NOMO-1 (cell line): ENCODE measurements at regions not wholly inside any gene's neighbourhood (a gene's known extent, or its start where the extent isn't known, plus 50 kb on each side); places are given as distances from the start of the nearest gene placed in this dataset.

Source experiments
- DNase-seq, 2 experiments: peaks; one replicate each; lab custom pipeline; 2025; ENCODE audit not compliant: unreplicated experiment in 2 of 2; lab: John Stamatoyannopoulos, UW

- no peak for DNase-seq
Measured at GRCh38 chr2:12594590-12594989, 122.1 kb upstream of the TRIB2 start.

GRCh38 chr2:12596771-12597170 lies 120.0 kb upstream of the TRIB2 start:
- DNase-seq = no peak

GRCh38 chr2:12597610-12598009 lies 119.1 kb upstream of the TRIB2 start:
- DNase-seq = no peak

GRCh38 chr2:12602661-12603060 lies 114.1 kb upstream of the TRIB2 start:
- no peak for DNase-seq

- DNase-seq = no peak
Measured at GRCh38 chr2:12603781-12604295, 112.9 kb upstream of the TRIB2 start.

- DNase-seq = no peak
Measured at GRCh38 chr2:12604341-12604740, 112.4 kb upstream of the TRIB2 start.

- DNase-seq = no peak
Measured at GRCh38 chr2:12605366-12605765, 111.4 kb upstream of the TRIB2 start.

GRCh38 chr2:12605936-12606335 lies 110.8 kb upstream of the TRIB2 start:
- DNase-seq = no peak

GRCh38 chr2:12606472-12607000 lies 110.2 kb upstream of the TRIB2 start:
- DNase-seq = no peak

- DNase-seq = no peak
Measured at GRCh38 chr2:12607971-12608370, 108.8 kb upstream of the TRIB2 start.

- DNase-seq = no peak
Measured at GRCh38 chr2:12610314-12610713, 106.4 kb upstream of the TRIB2 start.

GRCh38 chr2:12612168-12612567 lies 104.6 kb upstream of the TRIB2 start:
- no peak for DNase-seq

- no peak for DNase-seq
Measured at GRCh38 chr2:12612671-12613070, 104.1 kb upstream of the TRIB2 start.

GRCh38 chr2:12613137-12613835 lies 103.5 kb upstream of the TRIB2 start:
- no peak for DNase-seq

GRCh38 chr2:12615509-12615908 lies 101.2 kb upstream of the TRIB2 start:
- no peak for DNase-seq

- DNase-seq = peak; percentile 17 to 80
Measured at GRCh38 chr2:12616456-12617156, 100.1 kb upstream of the TRIB2 start.

- peak; percentile 28 to 32 for DNase-seq
Measured at GRCh38 chr2:12617366-12617765, 99.4 kb upstream of the TRIB2 start.

GRCh38 chr2:12617853-12618252 lies 98.9 kb upstream of the TRIB2 start:
- DNase-seq = no peak

GRCh38 chr2:12618576-12618975 lies 98.2 kb upstream of the TRIB2 start:
- DNase-seq = peak in 1 of 2 experiments; percentile 8

- DNase-seq = no peak
Measured at GRCh38 chr2:12619975-12620374, 96.8 kb upstream of the TRIB2 start.

GRCh38 chr2:12620759-12621158 lies 96.0 kb upstream of the TRIB2 start:
- no peak for DNase-seq

GRCh38 chr2:12623051-12623450 lies 93.7 kb upstream of the TRIB2 start:
- DNase-seq = no peak
